Erythroblast (primary cell): ENCODE measurements at regions not wholly inside any gene's neighbourhood (a gene's known extent, or its start where the extent isn't known, plus 50 kb on each side); places are given as distances from the start of the nearest gene placed in this dataset.

ENCODE experiments used
- GATA1 ChIP-seq: IDR thresholded peaks from 2 replicates; pipeline ENCODE4 v1.6.1; 2011; ENCODE audit warnings: low read depth, mild to moderate bottlenecking, control low read depth, low read length, moderate library complexity
- POLR2A ChIP-seq: IDR thresholded peaks from 2 replicates; pipeline ENCODE4 v1.6.1; 2011; ENCODE audit warnings: mild to moderate bottlenecking, low read length

- TF ChIP-seq POLR2A = no peak
- TF ChIP-seq GATA1 = no peak
Measured at GRCh38 chr16:86297866-86298757, 212.2 kb upstream of the FOXF1 start.
